ENCODE measurements at regions not wholly inside any gene's neighbourhood (a gene's known extent, or its start where the extent isn't known, plus 50 kb on each side); places are given as distances from the start of the nearest gene placed in this dataset.
"Not testable (repeated sequence)": the region's sequence is repeated elsewhere in the genome, so short reads cannot be mapped to it uniquely, and the experiment has no call there.

DNA sequence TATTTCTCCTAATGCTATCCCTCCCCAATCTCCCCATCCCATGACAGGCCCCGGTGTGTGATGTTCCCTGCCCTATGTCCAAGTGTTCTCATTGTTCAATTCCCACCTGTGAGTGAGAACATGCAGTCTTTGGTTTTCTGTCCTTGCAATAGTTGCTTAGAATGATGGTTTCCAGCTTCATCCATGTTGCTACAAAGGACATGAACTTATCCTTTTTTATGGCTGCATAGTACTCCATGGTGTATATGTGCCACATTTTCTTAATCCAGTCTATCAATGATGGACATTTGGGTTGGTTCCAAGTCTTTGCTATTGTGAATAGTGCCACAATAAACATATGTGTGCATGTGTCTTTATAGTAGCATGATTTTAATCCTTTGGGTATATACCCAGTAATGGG lies 51.3 kb upstream of the RIOK2 start:
- POLR2A ChIA-PET; CTCF ChIA-PET; intact Hi-C loops (cut with micrococcal nuclease): not testable (repeated sequence)

DNA sequence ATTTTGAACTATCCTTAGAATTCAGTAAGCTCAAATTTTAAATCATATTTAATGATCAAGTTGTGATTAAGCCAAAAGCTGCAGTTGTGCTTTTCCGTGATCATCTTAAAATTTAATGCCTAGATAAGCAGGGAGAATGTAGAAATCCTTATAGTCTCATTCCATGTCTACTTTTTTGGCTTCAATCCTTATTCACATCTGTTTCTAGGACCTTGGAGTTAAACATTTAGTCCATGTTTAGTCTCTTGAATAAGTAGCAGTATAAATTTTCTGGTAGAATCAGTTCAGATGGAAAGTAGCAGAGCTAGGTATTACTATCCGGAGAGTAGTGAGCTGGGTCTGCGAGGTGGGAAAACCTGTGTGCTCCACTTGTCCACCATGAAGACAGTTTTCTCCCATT lies 59.3 kb upstream of the RIOK2 start:
- ChIA-PET CTCF (interaction anchor here (0.6 to 1.5 kb wide), 2 partner anchors 10 to 27 kb away, joined by 3 to 5 read pairs; no protein-coding TSS in a partner anchor), POLR2A (no interaction called here)
- no peak overlapping the region for H3K27ac Mint-ChIP-seq (ENCODE audit: low read depth, unreplicated experiment)
- no peak for DNase-seq (ENCODE audit: unreplicated experiment)
- no peak overlapping the region for H3K4me3 Mint-ChIP-seq (ENCODE audit: unreplicated experiment)
- no peaks in the 10 kb centered on the region for H3K27me3 Mint-ChIP-seq (ENCODE audit: insufficient read depth, unreplicated experiment)
- H3K9me3 Mint-ChIP-seq (ENCODE audit: unreplicated experiment): peaks cover 6% of the 10 kb centered on the region
- TF ChIP-seq, protein P1, sequence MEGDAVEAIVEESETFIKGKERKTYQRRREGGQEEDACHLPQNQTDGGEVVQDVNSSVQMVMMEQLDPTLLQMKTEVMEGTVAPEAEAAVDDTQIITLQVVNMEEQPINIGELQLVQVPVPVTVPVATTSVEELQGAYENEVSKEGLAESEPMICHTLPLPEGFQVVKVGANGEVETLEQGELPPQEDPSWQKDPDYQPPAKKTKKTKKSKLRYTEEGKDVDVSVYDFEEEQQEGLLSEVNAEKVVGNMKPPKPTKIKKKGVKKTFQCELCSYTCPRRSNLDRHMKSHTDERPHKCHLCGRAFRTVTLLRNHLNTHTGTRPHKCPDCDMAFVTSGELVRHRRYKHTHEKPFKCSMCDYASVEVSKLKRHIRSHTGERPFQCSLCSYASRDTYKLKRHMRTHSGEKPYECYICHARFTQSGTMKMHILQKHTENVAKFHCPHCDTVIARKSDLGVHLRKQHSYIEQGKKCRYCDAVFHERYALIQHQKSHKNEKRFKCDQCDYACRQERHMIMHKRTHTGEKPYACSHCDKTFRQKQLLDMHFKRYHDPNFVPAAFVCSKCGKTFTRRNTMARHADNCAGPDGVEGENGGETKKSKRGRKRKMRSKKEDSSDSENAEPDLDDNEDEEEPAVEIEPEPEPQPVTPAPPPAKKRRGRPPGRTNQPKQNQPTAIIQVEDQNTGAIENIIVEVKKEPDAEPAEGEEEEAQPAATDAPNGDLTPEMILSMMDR (IDR thresholded peaks at IDR 0.05; ENCODE audit: unreplicated experiment): no peak
- intact Hi-C loops (cut with micrococcal nuclease): no loop called here
- H3K4me1 Mint-ChIP-seq (ENCODE audit: insufficient read depth, unreplicated experiment): no peaks in the 10 kb centered on the region
- no TSS peak for BruUV-seq (replicated peaks)
- H3K36me3 Mint-ChIP-seq (ENCODE audit: insufficient read depth, unreplicated experiment): no peaks in the 10 kb centered on the region

More for the DNA sequence above, 51.3 kb upstream of the RIOK2 start:
- not testable (repeated sequence) for H3K4me1 Mint-ChIP-seq (ENCODE audit: insufficient read depth, unreplicated experiment); H3K4me3 Mint-ChIP-seq (ENCODE audit: unreplicated experiment); DNase-seq (ENCODE audit: unreplicated experiment); BruUV-seq (replicated peaks); H3K27ac Mint-ChIP-seq (ENCODE audit: low read depth, unreplicated experiment); H3K27me3 Mint-ChIP-seq (ENCODE audit: insufficient read depth, unreplicated experiment); H3K36me3 Mint-ChIP-seq (ENCODE audit: insufficient read depth, unreplicated experiment); H3K9me3 Mint-ChIP-seq (ENCODE audit: unreplicated experiment)

DNA sequence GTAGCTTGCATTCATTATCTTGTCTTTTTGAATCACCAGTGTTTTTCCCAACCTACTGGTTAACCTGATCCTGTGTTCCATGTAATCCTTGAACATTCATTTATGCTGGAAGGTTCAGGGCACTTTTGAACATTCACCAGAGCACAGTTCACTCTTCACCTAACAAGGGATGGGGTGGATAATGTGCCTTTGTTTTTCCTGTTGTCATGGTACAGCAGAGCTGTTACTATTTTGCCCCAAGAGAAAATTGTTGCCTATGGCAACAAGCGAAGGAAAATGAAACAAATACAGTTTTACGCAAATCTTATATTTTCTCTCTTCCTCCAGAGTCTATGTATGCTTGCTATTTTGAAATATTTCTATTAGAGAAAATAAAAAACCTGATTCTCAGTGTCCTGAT lies 60.3 kb upstream of the RIOK2 start:
- CTCF ChIA-PET: interaction anchor here (1.4 to 1.5 kb wide), 2 partner anchors 11 to 12 kb away, joined by 3 to 5 read pairs; no protein-coding TSS in a partner anchor
- BruUV-seq (replicated peaks): no TSS peak
- H3K27ac Mint-ChIP-seq (ENCODE audit: low read depth, unreplicated experiment): no peak overlapping the region

DNA sequence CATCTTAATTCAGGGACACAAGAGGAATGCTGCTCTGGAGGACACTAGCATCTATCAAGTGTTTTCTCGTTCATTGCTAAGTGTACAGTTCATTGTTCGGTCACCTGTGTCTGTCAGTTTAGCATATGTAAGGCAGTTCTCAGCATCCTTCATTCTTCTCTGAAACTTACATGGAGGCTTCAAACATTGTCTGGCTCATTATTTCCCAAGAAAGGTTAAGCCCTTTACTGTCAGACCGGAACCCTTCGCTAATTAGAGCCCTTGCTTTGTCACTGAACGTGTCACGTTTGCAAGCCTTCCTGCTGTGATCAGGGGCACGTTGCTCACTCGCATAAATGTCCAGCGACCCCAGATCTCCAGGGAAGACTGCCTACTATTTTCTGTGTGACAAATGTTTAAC lies 62.3 kb upstream of the RIOK2 start:
- Mint-ChIP-seq H3K27ac (ENCODE audit: low read depth, unreplicated experiment) (no peak overlapping the region), H3K4me1 (ENCODE audit: insufficient read depth, unreplicated experiment) (no peaks in the 10 kb centered on the region), H3K27me3 (ENCODE audit: insufficient read depth, unreplicated experiment) (no peaks in the 10 kb centered on the region), H3K9me3 (ENCODE audit: unreplicated experiment) (peaks cover 19% of the 10 kb centered on the region), H3K36me3 (ENCODE audit: insufficient read depth, unreplicated experiment) (no peaks in the 10 kb centered on the region), H3K4me3 (ENCODE audit: unreplicated experiment) (no peak overlapping the region)
- TF ChIP-seq, protein P1 (IDR thresholded peaks at IDR 0.05; ENCODE audit: unreplicated experiment): no peak
- CTCF ChIA-PET: interaction anchor here (0.7 kb wide), 1 partner anchor 1087 kb away, joined by 3 read pairs; no protein-coding TSS in a partner anchor
- DNase-seq (ENCODE audit: unreplicated experiment): no peak
- intact Hi-C loops (cut with micrococcal nuclease): no loop called here
- BruUV-seq (replicated peaks): no TSS peak
- POLR2A ChIA-PET: no interaction called here

More for the DNA sequence above, 60.3 kb upstream of the RIOK2 start:
- no peak for DNase-seq (ENCODE audit: unreplicated experiment)
- no peaks in the 10 kb centered on the region for H3K4me1 Mint-ChIP-seq (ENCODE audit: insufficient read depth, unreplicated experiment)
- peaks cover 6% of the 10 kb centered on the region for H3K9me3 Mint-ChIP-seq (ENCODE audit: unreplicated experiment)
- intact Hi-C loops (cut with micrococcal nuclease): no loop called here
- POLR2A ChIA-PET: interaction anchor here (0.6 to 0.7 kb wide), 3 partner anchors 72 to 1166 kb away, joined by 3 to 5 read pairs (median 4); no protein-coding TSS in a partner anchor
- H3K36me3 Mint-ChIP-seq (ENCODE audit: insufficient read depth, unreplicated experiment): no peaks in the 10 kb centered on the region
- TF ChIP-seq, protein P1 (IDR thresholded peaks at IDR 0.05; ENCODE audit: unreplicated experiment): no peak
- no peaks in the 10 kb centered on the region for H3K27me3 Mint-ChIP-seq (ENCODE audit: insufficient read depth, unreplicated experiment)
- no peak overlapping the region for H3K4me3 Mint-ChIP-seq (ENCODE audit: unreplicated experiment)

DNA sequence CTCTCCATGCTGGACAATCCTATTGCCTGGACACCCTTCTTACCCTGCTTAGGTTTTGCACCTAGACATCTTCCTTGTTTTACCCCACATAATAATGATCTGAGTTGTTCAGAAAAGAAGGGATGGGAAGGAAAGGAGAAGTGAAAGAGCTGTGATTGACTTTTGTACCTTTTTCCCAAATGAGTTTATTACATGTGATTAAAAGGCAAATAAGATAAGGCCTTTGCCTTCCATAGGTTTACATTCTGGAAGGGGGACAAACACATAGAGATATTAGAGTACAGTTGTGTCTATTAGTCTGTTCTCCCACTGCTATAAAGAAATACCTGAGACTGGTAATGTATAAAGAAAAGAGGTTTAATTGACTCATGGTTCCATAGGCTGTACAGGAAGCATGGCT lies 67.1 kb upstream of the RIOK2 start:
- intact Hi-C loops (cut with micrococcal nuclease): no loop called here
- peaks cover 19% of the 10 kb centered on the region for H3K9me3 Mint-ChIP-seq (ENCODE audit: unreplicated experiment)
- no peak overlapping the region for H3K27ac Mint-ChIP-seq (ENCODE audit: low read depth, unreplicated experiment)
- CTCF ChIA-PET: no interaction called here
- no peaks in the 10 kb centered on the region for H3K27me3 Mint-ChIP-seq (ENCODE audit: insufficient read depth, unreplicated experiment)
- H3K4me3 Mint-ChIP-seq (ENCODE audit: unreplicated experiment): no peak overlapping the region
- no TSS peak for BruUV-seq (replicated peaks)
- H3K36me3 Mint-ChIP-seq (ENCODE audit: insufficient read depth, unreplicated experiment): no peaks in the 10 kb centered on the region
- POLR2A ChIA-PET: no interaction called here
- no peaks in the 10 kb centered on the region for H3K4me1 Mint-ChIP-seq (ENCODE audit: insufficient read depth, unreplicated experiment)
- DNase-seq (ENCODE audit: unreplicated experiment): no peak
- TF ChIP-seq, protein P1 (IDR thresholded peaks at IDR 0.05; ENCODE audit: unreplicated experiment): no peak
